HCT116 (cell line): ENCODE measurements at regions not wholly inside any gene's neighbourhood (a gene's known extent, or its start where the extent isn't known, plus 50 kb on each side); places are given as distances from the start of the nearest gene placed in this dataset.

Experiments used
- CTCF ChIP-seq, 3 experiments: fragments of 200-600 bp in 1 of 3; sonication (generic) in 1 of 3; IDR thresholded peaks in 2 of 3; conservative IDR thresholded peaks in 1 of 3; 2 replicates each; pipeline ENCODE4 v1.5.1; 2012 to 2017; ENCODE audit warnings: low read depth in 2 of 3, low read length in 2 of 3, antibody characterized with exemption in 1 of 3, borderline replicate concordance in 1 of 3, control low read depth in 1 of 3, mild to moderate bottlenecking in 1 of 3, mixed read lengths in 1 of 3, mixed run types in 1 of 3, moderate library complexity in 1 of 3; ENCODE audit not compliant: insufficient read depth in 1 of 3
- JUND ChIP-seq: IDR thresholded peaks from 2 replicates; pipeline ENCODE4 v1.6.1; 2012
- POLR2AphosphoS5 ChIP-seq: IDR thresholded peaks from 2 replicates; pipeline ENCODE4 v1.6.1; 2011; ENCODE audit warnings: mild to moderate bottlenecking, low read depth, low read length, moderate library complexity
- REST ChIP-seq: IDR thresholded peaks from 2 replicates; pipeline ENCODE4 v1.6.1; 2012; ENCODE audit warnings: low read depth

- TF ChIP-seq CTCF (IDR thresholded peaks at IDR 0.05 in 2 of 3, conservative IDR thresholded peaks at IDR 0.05 in 1 of 3; ENCODE audit: borderline replicate concordance in 1 of 3, insufficient read depth in 1 of 3, low read depth in 2 of 3, low read length in 2 of 3) (no peak), POLR2AphosphoS5 (no peak), REST (no peak), JUND (no peak)
These were observed 220.7 kb downstream of the NR2F2 start for GRCh38 chr15:96551196-96551595.
